Liver (tissue), 3 donors: ENCODE measurements at regions not wholly inside any gene's neighbourhood (a gene's known extent, or its start where the extent isn't known, plus 50 kb on each side); places are given as distances from the start of the nearest gene placed in this dataset.

Experiments used
- HNF4G ChIP-seq: IDR thresholded peaks from 2 replicates; pipeline ENCODE4 v1.6.1; 2016; ENCODE audit warnings: antibody characterized with exemption
- TF ChIP-seq, protein P1 (sequence below): fragments of 150-350 bp; IDR thresholded peaks from 2 replicates; pipeline ENCODE4 v1.5.1; 2017; ENCODE audit warnings: improper control_type of control experiment, low read depth, low read length; ENCODE audit not compliant: missing input control
- donor health status: healthy.
- donor health status: healthy.

DNA sequence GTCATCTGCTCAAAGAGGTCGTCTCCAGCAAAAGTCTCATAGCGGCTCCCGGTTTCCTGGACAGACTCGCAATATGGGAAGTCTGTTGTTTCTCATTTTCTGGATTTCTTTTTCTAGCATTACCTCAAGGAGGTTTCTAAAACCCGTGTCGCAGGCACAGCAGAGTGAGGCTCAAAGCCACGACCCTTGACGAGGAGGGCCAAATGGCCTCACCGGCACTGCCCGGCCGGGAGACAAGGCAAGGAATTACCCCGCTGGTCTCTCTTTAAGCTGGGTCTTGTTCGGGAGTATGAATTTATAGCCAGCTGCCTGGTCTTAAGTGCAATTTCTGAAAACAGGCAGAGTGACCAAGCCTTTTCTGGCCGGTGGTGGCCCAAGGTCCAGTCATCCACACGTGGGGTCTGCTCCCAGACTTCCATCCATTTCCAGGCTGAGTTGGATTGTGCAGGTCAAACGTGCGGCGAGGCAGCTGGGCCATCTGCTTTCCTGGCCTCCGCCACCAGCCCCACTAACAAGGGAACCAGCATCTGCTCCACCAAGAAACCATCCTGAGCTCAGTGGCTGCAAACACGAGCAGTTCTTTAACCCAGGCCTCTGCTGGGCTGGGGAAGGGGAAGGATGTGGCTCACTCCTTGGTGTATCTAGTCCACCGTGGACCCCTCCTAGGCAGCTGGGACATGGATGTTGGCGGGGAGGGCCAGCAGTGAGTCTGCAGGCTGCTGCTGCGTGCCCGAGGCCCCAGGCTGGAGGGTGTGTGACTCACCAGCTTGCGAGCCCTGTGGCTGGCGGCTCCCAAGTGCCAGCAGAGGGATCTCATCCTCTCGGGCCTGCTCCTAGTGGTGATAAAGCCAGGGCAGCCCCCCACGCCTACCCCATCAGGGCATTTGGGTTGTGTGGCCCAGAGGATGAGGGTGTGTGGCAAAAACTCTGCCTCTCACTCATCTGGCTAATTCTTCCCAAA, 55.6 kb upstream of the COL5A1 start:
- TF ChIP-seq, protein P1, sequence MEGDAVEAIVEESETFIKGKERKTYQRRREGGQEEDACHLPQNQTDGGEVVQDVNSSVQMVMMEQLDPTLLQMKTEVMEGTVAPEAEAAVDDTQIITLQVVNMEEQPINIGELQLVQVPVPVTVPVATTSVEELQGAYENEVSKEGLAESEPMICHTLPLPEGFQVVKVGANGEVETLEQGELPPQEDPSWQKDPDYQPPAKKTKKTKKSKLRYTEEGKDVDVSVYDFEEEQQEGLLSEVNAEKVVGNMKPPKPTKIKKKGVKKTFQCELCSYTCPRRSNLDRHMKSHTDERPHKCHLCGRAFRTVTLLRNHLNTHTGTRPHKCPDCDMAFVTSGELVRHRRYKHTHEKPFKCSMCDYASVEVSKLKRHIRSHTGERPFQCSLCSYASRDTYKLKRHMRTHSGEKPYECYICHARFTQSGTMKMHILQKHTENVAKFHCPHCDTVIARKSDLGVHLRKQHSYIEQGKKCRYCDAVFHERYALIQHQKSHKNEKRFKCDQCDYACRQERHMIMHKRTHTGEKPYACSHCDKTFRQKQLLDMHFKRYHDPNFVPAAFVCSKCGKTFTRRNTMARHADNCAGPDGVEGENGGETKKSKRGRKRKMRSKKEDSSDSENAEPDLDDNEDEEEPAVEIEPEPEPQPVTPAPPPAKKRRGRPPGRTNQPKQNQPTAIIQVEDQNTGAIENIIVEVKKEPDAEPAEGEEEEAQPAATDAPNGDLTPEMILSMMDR, result no peak
- no peak for TF ChIP-seq HNF4G
